Neural progenitor cell (in vitro differentiated cells): ENCODE measurements at regions not wholly inside any gene's neighbourhood (a gene's known extent, or its start where the extent isn't known, plus 50 kb on each side); places are given as distances from the start of the nearest gene placed in this dataset.

Source experiments
- DNase-seq: peaks from one replicate; pipeline ENCODE4 v3.0.0-alpha.2; 2016; ENCODE audit warnings: low spot score
- H2AFZ ChIP-seq: fragments of 200-600 bp; sonication (generic); replicated peaks from 2 replicates; pipeline ENCODE4 v1.6.1; 2016; ENCODE audit warnings: antibody characterized with exemption
- H3F3A ChIP-seq: fragments of 200-600 bp; sonication (generic); 2 replicates; pipeline ENCODE4 v1.6.1; 2016; ENCODE audit warnings: antibody characterized with exemption, low read depth
- H3K27ac ChIP-seq: fragments of 200-600 bp; sonication (generic); 2 replicates; pipeline ENCODE4 v1.5.1; 2016; ENCODE audit warnings: mild to moderate bottlenecking
- H3K27me3 ChIP-seq: fragments of 200-600 bp; sonication (generic); 2 replicates; pipeline ENCODE4 v1.6.1; 2016; ENCODE audit warnings: mild to moderate bottlenecking, moderate library complexity
- H3K36me3 ChIP-seq: fragments of 200-600 bp; sonication (generic); 2 replicates; pipeline ENCODE4 v1.5.1; 2016
- H3K4me1 ChIP-seq: fragments of 200-600 bp; sonication (generic); 2 replicates; pipeline ENCODE4 v1.6.1; 2016; ENCODE audit warnings: mixed run types
- H3K4me2 ChIP-seq: fragments of 200-600 bp; sonication (generic); 2 replicates; pipeline ENCODE4 v1.6.1; 2016
- H3K4me3 ChIP-seq: fragments of 200-600 bp; sonication (generic); 2 replicates; pipeline ENCODE4 v1.5.1; 2016
- H3K79me2 ChIP-seq: fragments of 200-600 bp; sonication (generic); 2 replicates; pipeline ENCODE4 v1.6.1; 2016; ENCODE audit warnings: low read depth
- H3K9ac ChIP-seq: fragments of 200-600 bp; sonication (generic); 2 replicates; pipeline ENCODE4 v1.6.1; 2016
- H3K9me3 ChIP-seq: fragments of 200-600 bp; sonication (generic); 2 replicates; pipeline ENCODE4 v1.5.1; 2016; ENCODE audit warnings: low read depth
- H4K20me1 ChIP-seq: fragments of 200-600 bp; sonication (generic); 2 replicates; pipeline ENCODE4 v1.6.1; 2016; ENCODE audit warnings: low read depth
- H3K27ac Mint-ChIP-seq: 3 replicates; pipeline ENCODE4 v1.8.0; 2021; ENCODE audit warnings: mixed read lengths
- H3K27me3 Mint-ChIP-seq: 2 replicates; pipeline ENCODE4 v1.8.0; 2022; ENCODE audit warnings: low read depth, mild to moderate bottlenecking, inconsistent platforms, moderate library complexity, mixed read lengths; ENCODE audit not compliant: insufficient read depth
- H3K36me3 Mint-ChIP-seq: 3 replicates; pipeline ENCODE4 v1.8.0; 2021; ENCODE audit warnings: mixed read lengths
- H3K4me1 Mint-ChIP-seq: 3 replicates; pipeline ENCODE4 v1.8.0; 2021; ENCODE audit warnings: mixed read lengths
- H3K4me3 Mint-ChIP-seq: 3 replicates; pipeline ENCODE4 v1.8.0; 2021; ENCODE audit warnings: mild to moderate bottlenecking, moderate library complexity, mixed read lengths
- H3K9me3 Mint-ChIP-seq: 3 replicates; pipeline ENCODE4 v1.8.0; 2020; ENCODE audit warnings: mixed read lengths
- EZH2 ChIP-seq: fragments of 200-600 bp; sonication (generic); IDR thresholded peaks from 2 replicates; pipeline ENCODE4 v1.6.1; 2017; ENCODE audit warnings: antibody characterized with exemption, mild to moderate bottlenecking, moderate library complexity
- EZH2phosphoT487 ChIP-seq: fragments of 200-600 bp; sonication (generic); IDR thresholded peaks from 2 replicates; pipeline ENCODE4 v1.6.1; 2017; ENCODE audit warnings: antibody characterized with exemption
- TF ChIP-seq, protein P1 (sequence below): fragments of 200-600 bp; sonication (generic); IDR thresholded peaks from 2 replicates; pipeline ENCODE4 v1.5.1; 2017; ENCODE audit warnings: antibody characterized with exemption, mild to moderate bottlenecking

DNA sequence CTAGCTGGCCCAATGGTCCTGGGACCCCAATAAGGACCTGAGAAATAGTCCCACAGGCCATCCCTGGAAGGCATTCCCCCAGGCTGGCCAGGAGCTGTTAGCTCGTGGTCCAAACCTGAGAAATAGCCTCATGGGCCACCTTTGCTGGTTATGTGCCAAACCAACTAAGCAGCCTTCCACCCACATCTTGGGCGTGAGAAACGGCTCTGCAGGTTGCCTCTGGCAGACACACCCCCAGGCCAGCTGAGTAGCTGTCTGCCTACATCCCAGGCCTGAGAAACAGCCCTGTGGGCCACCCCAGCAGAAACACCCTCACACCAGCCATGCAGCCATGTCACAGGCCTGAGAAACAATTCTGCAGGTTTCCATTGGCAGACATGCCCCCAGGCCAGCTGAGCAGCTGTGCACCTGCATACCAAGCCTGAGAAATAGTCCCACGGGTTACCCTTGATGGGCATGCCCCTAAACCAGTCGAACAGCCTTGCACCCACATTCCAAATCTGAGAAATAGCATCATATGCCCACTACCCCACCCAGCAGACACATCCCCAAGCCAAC lies 567.8 kb upstream of the ID4 start:
- TF ChIP-seq EZH2: no peak
- TF ChIP-seq, protein P1, sequence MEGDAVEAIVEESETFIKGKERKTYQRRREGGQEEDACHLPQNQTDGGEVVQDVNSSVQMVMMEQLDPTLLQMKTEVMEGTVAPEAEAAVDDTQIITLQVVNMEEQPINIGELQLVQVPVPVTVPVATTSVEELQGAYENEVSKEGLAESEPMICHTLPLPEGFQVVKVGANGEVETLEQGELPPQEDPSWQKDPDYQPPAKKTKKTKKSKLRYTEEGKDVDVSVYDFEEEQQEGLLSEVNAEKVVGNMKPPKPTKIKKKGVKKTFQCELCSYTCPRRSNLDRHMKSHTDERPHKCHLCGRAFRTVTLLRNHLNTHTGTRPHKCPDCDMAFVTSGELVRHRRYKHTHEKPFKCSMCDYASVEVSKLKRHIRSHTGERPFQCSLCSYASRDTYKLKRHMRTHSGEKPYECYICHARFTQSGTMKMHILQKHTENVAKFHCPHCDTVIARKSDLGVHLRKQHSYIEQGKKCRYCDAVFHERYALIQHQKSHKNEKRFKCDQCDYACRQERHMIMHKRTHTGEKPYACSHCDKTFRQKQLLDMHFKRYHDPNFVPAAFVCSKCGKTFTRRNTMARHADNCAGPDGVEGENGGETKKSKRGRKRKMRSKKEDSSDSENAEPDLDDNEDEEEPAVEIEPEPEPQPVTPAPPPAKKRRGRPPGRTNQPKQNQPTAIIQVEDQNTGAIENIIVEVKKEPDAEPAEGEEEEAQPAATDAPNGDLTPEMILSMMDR: no peak
- no peak for TF ChIP-seq EZH2phosphoT487
- no peaks in the 10 kb centered on the region for H3K4me1 Mint-ChIP-seq
- H3K27me3 Mint-ChIP-seq: peaks cover 4% of the 10 kb centered on the region
- H3K36me3 Mint-ChIP-seq: peaks cover 2% of the 10 kb centered on the region
- Histone ChIP-seq H3K4me1 (no peaks in the 10 kb centered on the region), H4K20me1 (no peaks in the 10 kb centered on the region), H3K9me3 (no peaks in the 10 kb centered on the region), H3K27ac (no peak overlapping the region), H3K79me2 (no peaks in the 10 kb centered on the region), H2AFZ (no peak overlapping the region), H3K27me3 (no peaks in the 10 kb centered on the region), H3K36me3 (no peaks in the 10 kb centered on the region), H3K9ac (no peak overlapping the region), H3K4me3 (no peak overlapping the region), H3F3A (no peaks in the 10 kb centered on the region), H3K4me2 (no peak overlapping the region)
- peaks cover 19% of the 10 kb centered on the region for H3K9me3 Mint-ChIP-seq
- H3K4me3 Mint-ChIP-seq: no peak overlapping the region
- no peak for DNase-seq
- no peak overlapping the region for H3K27ac Mint-ChIP-seq

DNA sequence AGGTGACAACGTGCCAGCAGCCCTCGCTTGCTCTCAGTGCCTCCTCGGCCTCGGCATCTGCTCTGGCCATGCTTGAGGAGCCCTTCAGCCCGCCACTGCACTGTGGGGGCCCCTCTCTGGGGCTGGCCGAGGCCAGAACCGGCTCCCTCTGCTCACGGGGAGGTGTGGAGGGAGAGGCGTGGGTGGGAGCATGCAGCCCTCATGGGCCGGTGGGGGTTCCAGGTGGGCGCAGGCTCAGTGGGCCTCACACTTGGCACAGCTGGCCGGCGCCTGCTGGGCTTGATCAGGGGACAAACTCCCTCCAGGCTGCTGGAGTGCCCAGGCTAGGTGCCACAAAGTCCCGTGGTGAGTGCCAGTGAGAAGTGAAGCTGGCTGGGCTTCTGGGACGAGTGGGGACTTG lies 566.6 kb upstream of the ID4 start:
- no peaks in the 10 kb centered on the region for H3K4me1 ChIP-seq
- Mint-ChIP-seq H3K36me3 (peaks cover 2% of the 10 kb centered on the region), H3K27ac (no peak overlapping the region), H3K4me1 (no peaks in the 10 kb centered on the region), H3K9me3 (peaks cover 29% of the 10 kb centered on the region), H3K4me3 (no peak overlapping the region), H3K27me3 (peaks cover 4% of the 10 kb centered on the region)
- H3K79me2 ChIP-seq: no peaks in the 10 kb centered on the region
- no peak overlapping the region for H3K4me3 ChIP-seq
- TF ChIP-seq EZH2: no peak
- TF ChIP-seq EZH2phosphoT487: no peak
- TF ChIP-seq, protein P1: no peak
- no peaks in the 10 kb centered on the region for H3K27me3 ChIP-seq
- H3K9ac ChIP-seq: no peak overlapping the region
- H3K9me3 ChIP-seq: no peaks in the 10 kb centered on the region
- no peak for DNase-seq
- no peaks in the 10 kb centered on the region for H3K36me3 ChIP-seq
- H4K20me1 ChIP-seq: no peaks in the 10 kb centered on the region
- H3F3A ChIP-seq: no peaks in the 10 kb centered on the region
- H2AFZ ChIP-seq: no peak overlapping the region
- H3K4me2 ChIP-seq: no peak overlapping the region
- H3K27ac ChIP-seq: no peak overlapping the region

DNA sequence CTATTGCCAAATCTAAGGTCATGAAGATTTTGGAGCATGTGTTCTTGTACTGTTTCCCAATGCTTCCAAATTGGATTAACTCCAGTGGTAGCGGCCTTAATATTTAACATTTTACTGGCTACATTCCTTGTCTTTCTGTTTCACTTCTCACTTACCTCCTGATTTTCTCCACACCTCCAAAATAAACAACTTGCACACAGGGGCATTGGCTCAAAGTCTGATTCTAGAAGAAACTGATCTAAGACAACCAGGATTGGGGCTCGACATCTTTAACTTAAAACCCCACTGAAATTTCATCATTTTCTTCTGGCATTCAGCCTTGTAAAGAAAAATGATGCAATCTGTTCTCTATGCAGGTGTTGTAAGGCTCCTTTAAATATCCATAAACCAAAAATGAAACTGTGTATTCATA lies 557.9 kb upstream of the ID4 start:
- no peaks in the 10 kb centered on the region for H3K4me1 Mint-ChIP-seq
- peaks cover 35% of the 10 kb centered on the region for H3K9me3 Mint-ChIP-seq
- H3K9me3 ChIP-seq: no peaks in the 10 kb centered on the region
- no peak overlapping the region for H3K4me2 ChIP-seq
- H3K4me3 Mint-ChIP-seq: no peak overlapping the region
- no peaks in the 10 kb centered on the region for H3K27me3 ChIP-seq
- no peak overlapping the region for H2AFZ ChIP-seq
- H3K4me1 ChIP-seq: peaks cover 10% of the 10 kb centered on the region
- H3F3A ChIP-seq: no peaks in the 10 kb centered on the region
- no peaks in the 10 kb centered on the region for H3K36me3 Mint-ChIP-seq
- no peak overlapping the region for H3K27ac ChIP-seq
- H4K20me1 ChIP-seq: no peaks in the 10 kb centered on the region
- TF ChIP-seq EZH2phosphoT487 (no peak), EZH2 (no peak)
- TF ChIP-seq, protein P1: no peak
- H3K9ac ChIP-seq: no peak overlapping the region
- H3K36me3 ChIP-seq: no peaks in the 10 kb centered on the region
- no peak overlapping the region for H3K4me3 ChIP-seq
- DNase-seq: no peak
- no peaks in the 10 kb centered on the region for H3K79me2 ChIP-seq
- no peaks in the 10 kb centered on the region for H3K27me3 Mint-ChIP-seq
- H3K27ac Mint-ChIP-seq: no peak overlapping the region
